WI38 (cell line): ENCODE measurements at regions not wholly inside any gene's neighbourhood (a gene's known extent, or its start where the extent isn't known, plus 50 kb on each side); places are given as distances from the start of the nearest gene placed in this dataset.

Experiments
- H3K4me3 ChIP-seq: 2 replicates; pipeline ENCODE4 v1.5.1; 2011; ENCODE audit warnings: low read depth, mild to moderate bottlenecking, control low read depth, low read length
- CTCF ChIP-seq: IDR thresholded peaks from 2 replicates; pipeline ENCODE4 v1.5.1; 2012; ENCODE audit warnings: low read depth, mild to moderate bottlenecking, control low read depth, low read length

GRCh38 chr18:70425236-70425635 lies 136.4 kb downstream of the SOCS6 start:
- TF ChIP-seq CTCF, result no peak

GRCh38 chr18:70423988-70424387 lies 135.1 kb downstream of the SOCS6 start:
- H3K4me3 ChIP-seq, result no peak overlapping the region
- no peak for TF ChIP-seq CTCF

More at GRCh38 chr18:70425236-70425635, 136.4 kb downstream of the SOCS6 start:
- H3K4me3 ChIP-seq, result no peak overlapping the region

- no peak overlapping the region for H3K4me3 ChIP-seq
- TF ChIP-seq CTCF, result no peak
Measured at GRCh38 chr18:70423120-70423519, 134.3 kb downstream of the SOCS6 start.

GRCh38 chr18:70422391-70422965 lies 133.6 kb downstream of the SOCS6 start:
- H3K4me3 ChIP-seq, result no peak overlapping the region
- no peak for TF ChIP-seq CTCF

- TF ChIP-seq CTCF, result no peak
- H3K4me3 ChIP-seq, result no peak overlapping the region
Measured at GRCh38 chr18:70421471-70422390, 132.9 kb downstream of the SOCS6 start.

DNA sequence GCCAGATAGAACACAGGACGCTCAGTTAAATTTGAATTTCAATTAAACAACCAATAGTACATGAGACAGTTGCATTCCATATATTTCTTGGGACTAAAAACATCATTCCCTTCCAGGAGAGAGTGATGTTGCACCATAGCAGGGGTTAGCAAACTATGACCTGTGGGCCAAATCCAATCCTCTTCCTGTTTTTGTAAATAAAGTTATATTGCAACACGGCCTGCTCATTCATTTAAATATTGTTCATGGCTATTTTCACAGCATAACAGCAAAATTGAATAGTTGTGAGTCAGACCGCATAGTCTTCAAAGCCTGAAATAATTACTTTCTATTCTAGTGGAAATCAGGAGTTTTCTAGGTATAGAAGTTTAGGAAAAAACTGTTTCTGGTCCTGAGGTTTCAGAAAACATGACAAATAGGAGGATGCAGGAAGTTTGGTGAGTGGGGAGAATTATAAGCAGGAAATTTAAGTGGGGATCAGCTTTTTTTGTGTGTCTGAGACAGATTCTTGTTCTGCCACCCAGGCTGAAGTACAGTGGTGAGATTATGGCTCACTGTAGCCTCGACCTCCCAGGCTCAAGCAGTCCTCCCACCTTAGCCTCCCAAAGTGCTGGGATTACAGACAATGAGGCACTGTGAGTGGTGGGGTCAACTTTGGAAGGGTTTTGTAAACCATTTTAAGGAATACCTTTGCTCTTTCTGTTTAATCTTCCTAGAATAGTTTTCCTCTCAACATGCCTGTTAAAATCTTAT lies 131.5 kb downstream of the SOCS6 start:
- H3K4me3 ChIP-seq, result no peak overlapping the region
- TF ChIP-seq CTCF, result no peak
